ENCODE measurements at regions not wholly inside any gene's neighbourhood (a gene's known extent, or its start where the extent isn't known, plus 50 kb on each side); places are given as distances from the start of the nearest gene placed in this dataset.

DNA sequence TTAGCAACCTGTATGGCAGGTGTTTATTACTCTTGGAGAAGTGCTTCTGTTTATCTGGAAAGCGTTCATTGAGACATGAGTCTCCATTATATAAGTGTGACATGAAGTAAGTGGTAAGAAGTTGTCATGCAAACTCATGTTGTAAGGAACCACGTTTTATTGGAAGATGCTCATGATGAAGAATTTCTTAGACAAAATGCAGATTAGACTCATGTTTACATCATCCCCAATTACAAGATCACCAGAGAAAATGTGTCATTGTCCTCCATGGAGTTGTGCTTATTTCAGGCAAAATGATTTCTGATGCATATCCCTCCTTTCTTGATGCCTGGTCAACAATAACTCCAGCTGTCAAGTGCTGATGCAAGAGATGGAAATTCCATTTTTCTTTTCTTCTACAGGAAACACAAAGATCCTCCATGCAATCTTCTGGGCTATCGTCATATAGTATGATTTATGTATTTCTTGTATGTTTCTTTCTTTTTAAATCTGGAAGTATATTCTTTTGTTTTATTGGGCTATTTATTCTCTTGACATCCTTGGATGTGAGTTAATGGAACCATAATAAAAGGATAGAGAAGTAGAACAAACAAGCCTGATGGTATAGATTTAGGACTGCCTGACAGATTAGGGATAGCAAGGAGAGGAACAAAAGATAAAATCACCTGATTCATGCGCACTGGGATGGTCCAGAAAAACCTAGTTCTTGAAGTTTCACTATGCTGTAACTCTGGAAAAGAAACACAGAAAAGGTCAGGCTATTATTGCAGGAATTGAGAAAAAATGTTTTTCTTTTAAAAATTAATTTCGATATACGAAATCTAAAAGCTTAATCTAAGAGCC lies 50.7 kb upstream of the DIAPH3 start:
- Histone ChIP-seq H3K36me3 (ENCODE audit: control insufficient read depth in 1 of 2, insufficient read depth in 2 of 2, low read length in 2 of 2) (no peaks in the 10 kb centered on the region), H4K8ac (ENCODE audit: low read depth, low read length) (no peak overlapping the region), H3K4me1 (ENCODE audit: control insufficient read depth in 1 of 2, insufficient read depth in 2 of 2, low read length in 2 of 2) (no peaks in the 10 kb centered on the region), H3K18ac (ENCODE audit: low read length) (no peak overlapping the region), H3K4ac (ENCODE audit: low read depth, low read length) (no peak overlapping the region), H2BK5ac (ENCODE audit: low read depth, low read length, poor library complexity) (no peak overlapping the region), H4K12ac (ENCODE audit: low read depth, low read length) (no peak overlapping the region), H3K27me3 (ENCODE audit: insufficient read depth, low read length) (no peaks in the 10 kb centered on the region), H3K79me1 (ENCODE audit: low read length) (no peaks in the 10 kb centered on the region), H3K79me2 (ENCODE audit: control insufficient read depth, insufficient read depth, low read length, poor library complexity) (no peaks in the 10 kb centered on the region), H2AK5ac (ENCODE audit: low read length) (no peak overlapping the region), H3K14ac (ENCODE audit: low read length) (no peak overlapping the region), H3K23ac (ENCODE audit: low read length) (no peak overlapping the region), H4K91ac (ENCODE audit: low read depth, low read length) (no peak overlapping the region), H3K9me3 (ENCODE audit: insufficient read depth, low read depth, low read length) (no peaks in the 10 kb centered on the region), H2AFZ (ENCODE audit: insufficient read depth, low read length, poor library complexity) (no peak overlapping the region), H3K9ac (ENCODE audit: low read length) (no peak overlapping the region), H3K4me2 (ENCODE audit: low read length) (no peak overlapping the region), H3K4me3 (ENCODE audit: low read depth, low read length) (no peak overlapping the region), H3K27ac (ENCODE audit: low read depth, low read length) (no peak overlapping the region), H2BK12ac (ENCODE audit: low read length) (no peak overlapping the region), H2BK120ac (ENCODE audit: insufficient read depth, low read length, poor library complexity) (no peak overlapping the region)
- DNase-seq = no peak
- no CpG with 5 or more reads among the region's 6 CpGs for WGBS (ENCODE audit: extremely low coverage, insufficient coverage, insufficient read length)

DNA sequence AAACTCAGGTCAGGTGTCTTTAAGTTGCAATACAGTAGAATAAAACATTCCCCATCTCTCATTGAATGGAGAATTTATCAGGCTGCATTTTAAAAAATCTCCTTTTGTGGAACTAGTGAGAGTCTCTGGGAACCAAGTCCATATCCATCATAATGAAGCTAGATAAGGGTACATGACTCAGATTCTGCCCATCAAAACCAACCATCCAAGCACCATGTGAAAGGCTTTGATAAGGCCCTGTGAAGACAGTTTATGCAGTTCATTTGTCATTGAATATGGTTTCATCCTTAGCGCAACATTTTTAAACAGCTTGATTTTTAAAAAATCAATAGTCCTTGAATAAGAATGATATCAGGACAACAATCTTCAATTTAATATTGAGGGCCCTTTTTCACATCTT lies 56.3 kb upstream of the DIAPH3 start:
- peaks cover 2% of the 10 kb centered on the region for H3K27me3 ChIP-seq (ENCODE audit: insufficient read depth, low read length)
- H2BK12ac ChIP-seq (ENCODE audit: low read length) = no peak overlapping the region
- no peak overlapping the region for H3K14ac ChIP-seq (ENCODE audit: low read length)
- H3K36me3 ChIP-seq (ENCODE audit: control insufficient read depth in 1 of 2, insufficient read depth in 2 of 2, low read length in 2 of 2) = no peaks in the 10 kb centered on the region
- H3K27ac ChIP-seq (ENCODE audit: low read depth, low read length) = no peak overlapping the region
- no peak overlapping the region for H3K4me2 ChIP-seq (ENCODE audit: low read length)
- no peak overlapping the region for H4K12ac ChIP-seq (ENCODE audit: low read depth, low read length)
- H2AK5ac ChIP-seq (ENCODE audit: low read length) = no peak overlapping the region
- no peaks in the 10 kb centered on the region for H3K4me1 ChIP-seq (ENCODE audit: control insufficient read depth in 1 of 2, insufficient read depth in 2 of 2, low read length in 2 of 2)
- no peak overlapping the region for H2AFZ ChIP-seq (ENCODE audit: insufficient read depth, low read length, poor library complexity)
- H3K18ac ChIP-seq (ENCODE audit: low read length) = no peak overlapping the region
- no peak overlapping the region for H2BK120ac ChIP-seq (ENCODE audit: insufficient read depth, low read length, poor library complexity)
- no peaks in the 10 kb centered on the region for H3K79me1 ChIP-seq (ENCODE audit: low read length)
- H3K9me3 ChIP-seq (ENCODE audit: insufficient read depth, low read depth, low read length) = no peaks in the 10 kb centered on the region
- no peak overlapping the region for H3K9ac ChIP-seq (ENCODE audit: low read length)
- no peak overlapping the region for H3K4ac ChIP-seq (ENCODE audit: low read depth, low read length)
- no peaks in the 10 kb centered on the region for H3K79me2 ChIP-seq (ENCODE audit: control insufficient read depth, insufficient read depth, low read length, poor library complexity)
- H3K4me3 ChIP-seq (ENCODE audit: low read depth, low read length) = no peak overlapping the region
- no peak for DNase-seq
- no peak overlapping the region for H4K91ac ChIP-seq (ENCODE audit: low read depth, low read length)
- no CpG with 5 or more reads among the region's 1 CpG for WGBS (ENCODE audit: extremely low coverage, insufficient coverage, insufficient read length)
- no peak overlapping the region for H3K23ac ChIP-seq (ENCODE audit: low read length)
- no peak overlapping the region for H4K8ac ChIP-seq (ENCODE audit: low read depth, low read length)
- no peak overlapping the region for H2BK5ac ChIP-seq (ENCODE audit: low read depth, low read length, poor library complexity)

DNA sequence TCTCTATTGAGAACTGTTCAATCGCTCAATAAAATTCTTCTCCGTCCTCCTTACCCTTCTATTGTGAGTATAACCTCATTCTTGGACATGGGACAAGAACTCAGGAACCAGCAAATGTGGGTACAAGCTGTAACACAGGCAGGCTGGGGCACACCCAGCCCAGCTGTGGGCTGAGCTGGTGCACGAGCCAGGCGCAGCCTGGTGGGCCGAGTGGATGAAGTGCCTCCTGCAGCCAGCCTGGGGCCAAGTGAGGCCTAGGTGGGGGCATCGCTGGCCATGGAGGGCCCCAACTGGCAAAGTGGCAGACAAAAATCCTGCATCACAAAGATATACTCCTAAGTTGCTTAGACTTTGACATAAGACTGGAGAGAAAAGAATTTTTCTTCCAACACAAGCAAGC lies 57.9 kb upstream of the DIAPH3 start:
- no peak overlapping the region for H2AFZ ChIP-seq (ENCODE audit: insufficient read depth, low read length, poor library complexity)
- no peak overlapping the region for H4K12ac ChIP-seq (ENCODE audit: low read depth, low read length)
- H3K79me1 ChIP-seq (ENCODE audit: low read length) = no peaks in the 10 kb centered on the region
- no peak overlapping the region for H2AK5ac ChIP-seq (ENCODE audit: low read length)
- no peaks in the 10 kb centered on the region for H3K9me3 ChIP-seq (ENCODE audit: insufficient read depth, low read depth, low read length)
- H3K4me2 ChIP-seq (ENCODE audit: low read length) = no peak overlapping the region
- DNase-seq = no peak
- no peak overlapping the region for H4K8ac ChIP-seq (ENCODE audit: low read depth, low read length)
- no peak overlapping the region for H4K91ac ChIP-seq (ENCODE audit: low read depth, low read length)
- no peak overlapping the region for H2BK5ac ChIP-seq (ENCODE audit: low read depth, low read length, poor library complexity)
- H2BK12ac ChIP-seq (ENCODE audit: low read length) = no peak overlapping the region
- no peak overlapping the region for H3K4ac ChIP-seq (ENCODE audit: low read depth, low read length)
- H3K9ac ChIP-seq (ENCODE audit: low read length) = no peak overlapping the region
- no peaks in the 10 kb centered on the region for H3K79me2 ChIP-seq (ENCODE audit: control insufficient read depth, insufficient read depth, low read length, poor library complexity)
- H3K27ac ChIP-seq (ENCODE audit: low read depth, low read length) = no peak overlapping the region
- no peaks in the 10 kb centered on the region for H3K36me3 ChIP-seq (ENCODE audit: control insufficient read depth in 1 of 2, insufficient read depth in 2 of 2, low read length in 2 of 2)
- H3K23ac ChIP-seq (ENCODE audit: low read length) = no peak overlapping the region
- WGBS (ENCODE audit: extremely low coverage, insufficient coverage, insufficient read length) = no CpG with 5 or more reads among the region's 6 CpGs
- no peaks in the 10 kb centered on the region for H3K4me1 ChIP-seq (ENCODE audit: control insufficient read depth in 1 of 2, insufficient read depth in 2 of 2, low read length in 2 of 2)
- no peak overlapping the region for H2BK120ac ChIP-seq (ENCODE audit: insufficient read depth, low read length, poor library complexity)
- no peak overlapping the region for H3K4me3 ChIP-seq (ENCODE audit: low read depth, low read length)
- H3K18ac ChIP-seq (ENCODE audit: low read length) = no peak overlapping the region
- peaks cover 2% of the 10 kb centered on the region for H3K27me3 ChIP-seq (ENCODE audit: insufficient read depth, low read length)
- H3K14ac ChIP-seq (ENCODE audit: low read length) = no peak overlapping the region

DNA sequence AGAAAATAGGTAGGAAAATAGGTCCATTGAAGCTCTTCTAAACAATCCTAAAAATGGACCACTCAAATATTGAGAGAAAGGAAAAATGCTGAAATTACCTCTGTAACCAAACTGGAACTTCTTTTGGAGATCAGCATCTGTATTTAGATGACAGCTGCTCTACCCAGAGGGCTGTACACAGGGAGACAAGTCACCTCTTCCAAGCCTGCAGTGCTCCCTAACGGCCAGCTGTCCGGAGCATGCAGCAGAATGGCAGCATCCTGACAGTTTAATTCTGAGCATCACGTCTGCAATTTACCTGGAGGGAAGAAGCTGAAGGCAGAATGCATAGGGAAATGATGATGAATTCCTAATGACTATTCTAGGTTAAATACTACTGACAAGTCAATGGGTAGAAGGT lies 62.8 kb upstream of the DIAPH3 start:
- H3K23ac ChIP-seq (ENCODE audit: low read length) = no peak overlapping the region
- H2BK120ac ChIP-seq (ENCODE audit: insufficient read depth, low read length, poor library complexity) = no peak overlapping the region
- H3K4me2 ChIP-seq (ENCODE audit: low read length) = no peak overlapping the region
- H3K4me3 ChIP-seq (ENCODE audit: low read depth, low read length) = no peak overlapping the region
- H2AFZ ChIP-seq (ENCODE audit: insufficient read depth, low read length, poor library complexity) = no peak overlapping the region
- H2BK5ac ChIP-seq (ENCODE audit: low read depth, low read length, poor library complexity) = no peak overlapping the region
- no peaks in the 10 kb centered on the region for H3K79me2 ChIP-seq (ENCODE audit: control insufficient read depth, insufficient read depth, low read length, poor library complexity)
- WGBS (ENCODE audit: extremely low coverage, insufficient coverage, insufficient read length) = no CpG with 5 or more reads among the region's 3 CpGs
- no peak overlapping the region for H3K4ac ChIP-seq (ENCODE audit: low read depth, low read length)
- DNase-seq = peak; percentile 46 to 68
- peaks cover 2% of the 10 kb centered on the region for H3K27me3 ChIP-seq (ENCODE audit: insufficient read depth, low read length)
- H3K18ac ChIP-seq (ENCODE audit: low read length) = no peak overlapping the region
- no peaks in the 10 kb centered on the region for H3K9me3 ChIP-seq (ENCODE audit: insufficient read depth, low read depth, low read length)
- no peak overlapping the region for H4K12ac ChIP-seq (ENCODE audit: low read depth, low read length)
- peaks cover 1% of the 10 kb centered on the region for H3K79me1 ChIP-seq (ENCODE audit: low read length)
- no peak overlapping the region for H2AK5ac ChIP-seq (ENCODE audit: low read length)
- H2BK12ac ChIP-seq (ENCODE audit: low read length) = no peak overlapping the region
- H3K9ac ChIP-seq (ENCODE audit: low read length) = no peak overlapping the region
- H3K27ac ChIP-seq (ENCODE audit: low read depth, low read length) = no peak overlapping the region
- no peak overlapping the region for H4K8ac ChIP-seq (ENCODE audit: low read depth, low read length)
- H3K14ac ChIP-seq (ENCODE audit: low read length) = no peak overlapping the region
- H4K91ac ChIP-seq (ENCODE audit: low read depth, low read length) = no peak overlapping the region
- H3K36me3 ChIP-seq (ENCODE audit: control insufficient read depth in 1 of 2, insufficient read depth in 2 of 2, low read length in 2 of 2) = no peaks in the 10 kb centered on the region
- peaks cover 0 to 2% of the 10 kb centered on the region in 2 experiments for H3K4me1 ChIP-seq (ENCODE audit: control insufficient read depth in 1 of 2, insufficient read depth in 2 of 2, low read length in 2 of 2)

All from trophoblast cell (in vitro differentiated cells and primary cell).